ENCODE measurements at regions not wholly inside any gene's neighbourhood (a gene's known extent, or its start where the extent isn't known, plus 50 kb on each side); places are given as distances from the start of the nearest gene placed in this dataset.

DNA sequence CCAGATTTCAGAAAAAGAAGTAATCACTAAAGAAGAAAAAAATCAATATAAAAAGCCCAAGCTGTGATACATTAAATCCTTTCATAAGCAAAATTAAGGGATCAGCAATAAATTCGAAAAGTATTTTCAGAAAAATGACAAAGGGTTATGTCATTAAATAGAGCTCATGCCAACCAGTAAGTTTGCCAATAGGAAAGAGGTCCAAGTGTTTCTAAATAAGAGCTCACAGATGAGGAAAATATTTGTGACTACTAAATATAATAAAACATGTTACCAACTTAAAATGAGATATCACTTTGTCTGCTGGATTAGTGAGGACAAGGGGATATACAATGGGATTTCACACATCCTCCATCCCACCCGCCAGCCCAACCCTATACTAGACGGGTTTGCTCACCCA lies 140.3 kb upstream of the EYA4 start:
- TF ChIP-seq, protein P1, sequence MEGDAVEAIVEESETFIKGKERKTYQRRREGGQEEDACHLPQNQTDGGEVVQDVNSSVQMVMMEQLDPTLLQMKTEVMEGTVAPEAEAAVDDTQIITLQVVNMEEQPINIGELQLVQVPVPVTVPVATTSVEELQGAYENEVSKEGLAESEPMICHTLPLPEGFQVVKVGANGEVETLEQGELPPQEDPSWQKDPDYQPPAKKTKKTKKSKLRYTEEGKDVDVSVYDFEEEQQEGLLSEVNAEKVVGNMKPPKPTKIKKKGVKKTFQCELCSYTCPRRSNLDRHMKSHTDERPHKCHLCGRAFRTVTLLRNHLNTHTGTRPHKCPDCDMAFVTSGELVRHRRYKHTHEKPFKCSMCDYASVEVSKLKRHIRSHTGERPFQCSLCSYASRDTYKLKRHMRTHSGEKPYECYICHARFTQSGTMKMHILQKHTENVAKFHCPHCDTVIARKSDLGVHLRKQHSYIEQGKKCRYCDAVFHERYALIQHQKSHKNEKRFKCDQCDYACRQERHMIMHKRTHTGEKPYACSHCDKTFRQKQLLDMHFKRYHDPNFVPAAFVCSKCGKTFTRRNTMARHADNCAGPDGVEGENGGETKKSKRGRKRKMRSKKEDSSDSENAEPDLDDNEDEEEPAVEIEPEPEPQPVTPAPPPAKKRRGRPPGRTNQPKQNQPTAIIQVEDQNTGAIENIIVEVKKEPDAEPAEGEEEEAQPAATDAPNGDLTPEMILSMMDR (IDR thresholded peaks at IDR 0.05), result no peak
- TF ChIP-seq POLR2A (IDR thresholded peaks at IDR 0.05), result no peak
